Colon (tissue), 2 donors: ENCODE measurements at regions not wholly inside any gene's neighbourhood (a gene's known extent, or its start where the extent isn't known, plus 50 kb on each side); places are given as distances from the start of the nearest gene placed in this dataset.

Experiments used
- FAIRE-seq: peaks from 2 replicates; lab custom pipeline; 2012; peaks lifted over from hg19 to GRCh38; lab: Jason Lieb, UNC
- donor health status: control.
- donor health status: control.

GRCh38 chr4:125135652-125136051 lies 179.1 kb upstream of the FAT4 start:
- no peak for FAIRE-seq

GRCh38 chr4:125132729-125133128 lies 182.0 kb upstream of the FAT4 start:
- FAIRE-seq = no peak

- FAIRE-seq = no peak
Observed at GRCh38 chr4:125131891-125132680, 182.7 kb upstream of the FAT4 start.

GRCh38 chr4:125125276-125125675 lies 189.5 kb upstream of the FAT4 start:
- FAIRE-seq = no peak

- no peak for FAIRE-seq
Observed at GRCh38 chr4:125123570-125124109, 191.1 kb upstream of the FAT4 start.

- no peak for FAIRE-seq
Observed at GRCh38 chr4:125121581-125121980, 193.2 kb upstream of the FAT4 start.

GRCh38 chr4:125116431-125116830 lies 198.3 kb upstream of the FAT4 start:
- FAIRE-seq = no peak

GRCh38 chr4:125115941-125116340 lies 198.8 kb upstream of the FAT4 start:
- FAIRE-seq = no peak

GRCh38 chr4:125115476-125115875 lies 199.3 kb upstream of the FAT4 start:
- FAIRE-seq = no peak

GRCh38 chr4:125112536-125112935 lies 202.2 kb upstream of the FAT4 start:
- no peak for FAIRE-seq

- no peak for FAIRE-seq
Observed at GRCh38 chr4:125111323-125111722, 203.4 kb upstream of the FAT4 start.

- no peak for FAIRE-seq
Observed at GRCh38 chr4:125105561-125105960, 209.2 kb upstream of the FAT4 start.

- no peak for FAIRE-seq
Observed at GRCh38 chr4:125104616-125105015, 210.1 kb upstream of the FAT4 start.

- FAIRE-seq = no peak
Observed at GRCh38 chr4:125101719-125102118, 213.0 kb upstream of the FAT4 start.

- FAIRE-seq = no peak
Observed at GRCh38 chr4:125097729-125098128, 217.0 kb upstream of the FAT4 start.

GRCh38 chr4:125096662-125097061 lies 218.1 kb upstream of the FAT4 start:
- FAIRE-seq = no peak

GRCh38 chr4:125091541-125091940 lies 223.2 kb upstream of the FAT4 start:
- FAIRE-seq = no peak

GRCh38 chr4:125091101-125091500 lies 223.7 kb upstream of the FAT4 start:
- FAIRE-seq = no peak

- no peak for FAIRE-seq
Observed at GRCh38 chr4:125084608-125085007, 230.1 kb upstream of the FAT4 start.

GRCh38 chr4:125082729-125083417 lies 231.9 kb upstream of the FAT4 start:
- FAIRE-seq = no peak

- no peak for FAIRE-seq
Observed at GRCh38 chr4:125072269-125072668, 242.5 kb upstream of the FAT4 start.

- no peak for FAIRE-seq
Observed at GRCh38 chr4:125070861-125071260, 243.9 kb upstream of the FAT4 start.
